GM12878 (cell line): ENCODE measurements at regions not wholly inside any gene's neighbourhood (a gene's known extent, or its start where the extent isn't known, plus 50 kb on each side); places are given as distances from the start of the nearest gene placed in this dataset.

Experiments
- EP300 ChIP-seq, 2 experiments: fragments of 150-350 bp in 1 of 2; IDR thresholded peaks; 2 replicates each; pipeline ENCODE4 v1.6.1; 2011 to 2012; ENCODE audit warnings: low read depth in 2 of 2, low read length in 2 of 2, borderline replicate concordance in 1 of 2, improper control_type of control experiment in 1 of 2, inconsistent platforms in 1 of 2; ENCODE audit not compliant: control insufficient read depth in 1 of 2
- FOS ChIP-seq: IDR thresholded peaks from 3 replicates; pipeline ENCODE4 v1.6.1; 2011; ENCODE audit warnings: borderline replicate concordance; ENCODE audit not compliant: insufficient read length; ENCODE audit errors: extremely low read depth
- JUND ChIP-seq: IDR thresholded peaks from 2 replicates; pipeline ENCODE4 v1.6.1; 2012; ENCODE audit warnings: low read depth, mild to moderate bottlenecking, low read length, improper control_type of control experiment, moderate library complexity
- POLR2A ChIP-seq: IDR thresholded peaks from 2 replicates; pipeline ENCODE4 v1.6.1; 2011; ENCODE audit warnings: low read depth, mild to moderate bottlenecking, low read length
- SIN3A ChIP-seq: IDR thresholded peaks from 2 replicates; pipeline ENCODE4 v1.6.1; 2012; ENCODE audit warnings: low read depth, low read length, improper control_type of control experiment
- SMARCA5 ChIP-seq: fragments of 450-650 bp; IDR thresholded peaks from 2 replicates; pipeline ENCODE4 v1.6.1; 2017; ENCODE audit warnings: mild to moderate bottlenecking
- SRF ChIP-seq, 2 experiments: IDR thresholded peaks; 2 replicates each; pipeline ENCODE4 v1.6.1; 2011; ENCODE audit warnings: low read depth in 2 of 2, low read length in 2 of 2, mild to moderate bottlenecking in 1 of 2, moderate library complexity in 1 of 2
- ZBED1 ChIP-seq: IDR thresholded peaks from 2 replicates; pipeline ENCODE4 v1.6.1; 2016; ENCODE audit warnings: borderline replicate concordance
- ZBTB33 ChIP-seq: fragments of 450-650 bp; IDR thresholded peaks from 2 replicates; pipeline ENCODE4 v1.6.1; 2017; ENCODE audit warnings: mild to moderate bottlenecking
- ZNF274 ChIP-seq: IDR thresholded peaks from one replicate; pipeline ENCODE4 v1.8.0; 2011; ENCODE audit not compliant: insufficient read length, insufficient read depth
- TF ChIP-seq, protein P1 (sequence below), 3 experiments: IDR thresholded peaks in 2 of 3; conservative IDR thresholded peaks in 1 of 3; 2 replicates each; pipeline ENCODE4 v1.5.1; 2011; ENCODE audit warnings: low read depth in 3 of 3, low read length in 3 of 3, mild to moderate bottlenecking in 3 of 3, control low read depth in 2 of 3, moderate library complexity in 2 of 3, inconsistent platforms in 1 of 3, mixed read lengths in 1 of 3; ENCODE audit not compliant: control insufficient read depth in 2 of 3, insufficient read depth in 1 of 3; ENCODE audit errors: extremely low read depth in 1 of 3
- TF ChIP-seq, protein P2 (sequence below): IDR thresholded peaks from 2 replicates; pipeline ENCODE4 v1.6.1; 2011; ENCODE audit warnings: borderline replicate concordance, low read depth, mild to moderate bottlenecking, moderate library complexity, mixed read lengths, low read length; ENCODE audit not compliant: insufficient read depth; ENCODE audit errors: extremely low read length
- TF ChIP-seq, protein P3 (sequence below): fragments of 150-350 bp; IDR thresholded peaks from 2 replicates; pipeline ENCODE4 v1.6.1; 2016; ENCODE audit warnings: low read depth, low read length

DNA sequence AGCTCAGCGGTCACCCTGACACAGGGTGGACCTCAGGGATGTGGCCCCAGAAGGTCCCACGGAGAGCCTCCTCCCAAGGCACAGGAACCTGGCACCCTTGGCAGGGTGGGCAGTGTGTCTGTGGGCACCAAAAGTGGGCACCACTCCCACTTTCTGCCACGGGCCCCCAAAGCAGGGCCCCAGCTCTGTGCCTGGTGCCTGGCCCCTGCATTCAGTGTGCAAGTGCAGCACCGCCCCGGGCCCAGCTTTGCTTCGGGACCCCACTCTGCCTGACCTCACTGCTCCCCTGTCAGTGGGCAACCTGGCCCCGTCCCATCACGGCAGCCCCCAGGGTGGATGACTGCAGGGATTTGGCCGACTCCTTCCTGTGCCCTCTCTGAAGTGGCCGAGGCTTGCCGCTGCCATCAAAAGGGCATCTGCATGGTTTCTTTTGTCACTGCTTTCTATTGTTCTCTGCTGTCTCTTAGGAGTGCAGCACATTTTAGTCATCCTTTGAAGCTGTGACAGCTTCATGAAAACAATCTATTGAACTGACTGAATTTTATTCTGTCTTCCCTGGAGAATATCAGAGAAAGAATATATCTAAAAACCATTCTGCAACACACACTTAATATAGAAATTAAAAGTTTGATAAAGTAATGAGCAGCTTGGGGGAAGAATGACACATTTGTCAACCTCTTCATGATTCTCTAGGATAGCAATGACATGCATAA lies 302.4 kb downstream of the FAM47B start:
- TF ChIP-seq, protein P1, sequence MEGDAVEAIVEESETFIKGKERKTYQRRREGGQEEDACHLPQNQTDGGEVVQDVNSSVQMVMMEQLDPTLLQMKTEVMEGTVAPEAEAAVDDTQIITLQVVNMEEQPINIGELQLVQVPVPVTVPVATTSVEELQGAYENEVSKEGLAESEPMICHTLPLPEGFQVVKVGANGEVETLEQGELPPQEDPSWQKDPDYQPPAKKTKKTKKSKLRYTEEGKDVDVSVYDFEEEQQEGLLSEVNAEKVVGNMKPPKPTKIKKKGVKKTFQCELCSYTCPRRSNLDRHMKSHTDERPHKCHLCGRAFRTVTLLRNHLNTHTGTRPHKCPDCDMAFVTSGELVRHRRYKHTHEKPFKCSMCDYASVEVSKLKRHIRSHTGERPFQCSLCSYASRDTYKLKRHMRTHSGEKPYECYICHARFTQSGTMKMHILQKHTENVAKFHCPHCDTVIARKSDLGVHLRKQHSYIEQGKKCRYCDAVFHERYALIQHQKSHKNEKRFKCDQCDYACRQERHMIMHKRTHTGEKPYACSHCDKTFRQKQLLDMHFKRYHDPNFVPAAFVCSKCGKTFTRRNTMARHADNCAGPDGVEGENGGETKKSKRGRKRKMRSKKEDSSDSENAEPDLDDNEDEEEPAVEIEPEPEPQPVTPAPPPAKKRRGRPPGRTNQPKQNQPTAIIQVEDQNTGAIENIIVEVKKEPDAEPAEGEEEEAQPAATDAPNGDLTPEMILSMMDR (IDR thresholded peaks at IDR 0.05 in 2 of 3, conservative IDR thresholded peaks at IDR 0.05 in 1 of 3; ENCODE audit: control insufficient read depth in 2 of 3, extremely low read depth in 1 of 3, insufficient read depth in 1 of 3, low read depth in 3 of 3, low read length in 3 of 3) = no peak
- TF ChIP-seq ZBTB33 = no peak
- no peak for TF ChIP-seq SRF (IDR thresholded peaks at IDR 0.05; ENCODE audit: low read depth in 2 of 2, low read length in 2 of 2)
- TF ChIP-seq POLR2A = no peak
- no peak for TF ChIP-seq ZBED1
- TF ChIP-seq, protein P2, sequence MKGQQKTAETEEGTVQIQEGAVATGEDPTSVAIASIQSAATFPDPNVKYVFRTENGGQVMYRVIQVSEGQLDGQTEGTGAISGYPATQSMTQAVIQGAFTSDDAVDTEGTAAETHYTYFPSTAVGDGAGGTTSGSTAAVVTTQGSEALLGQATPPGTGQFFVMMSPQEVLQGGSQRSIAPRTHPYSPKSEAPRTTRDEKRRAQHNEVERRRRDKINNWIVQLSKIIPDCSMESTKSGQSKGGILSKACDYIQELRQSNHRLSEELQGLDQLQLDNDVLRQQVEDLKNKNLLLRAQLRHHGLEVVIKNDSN = no peak
- TF ChIP-seq, protein P3, sequence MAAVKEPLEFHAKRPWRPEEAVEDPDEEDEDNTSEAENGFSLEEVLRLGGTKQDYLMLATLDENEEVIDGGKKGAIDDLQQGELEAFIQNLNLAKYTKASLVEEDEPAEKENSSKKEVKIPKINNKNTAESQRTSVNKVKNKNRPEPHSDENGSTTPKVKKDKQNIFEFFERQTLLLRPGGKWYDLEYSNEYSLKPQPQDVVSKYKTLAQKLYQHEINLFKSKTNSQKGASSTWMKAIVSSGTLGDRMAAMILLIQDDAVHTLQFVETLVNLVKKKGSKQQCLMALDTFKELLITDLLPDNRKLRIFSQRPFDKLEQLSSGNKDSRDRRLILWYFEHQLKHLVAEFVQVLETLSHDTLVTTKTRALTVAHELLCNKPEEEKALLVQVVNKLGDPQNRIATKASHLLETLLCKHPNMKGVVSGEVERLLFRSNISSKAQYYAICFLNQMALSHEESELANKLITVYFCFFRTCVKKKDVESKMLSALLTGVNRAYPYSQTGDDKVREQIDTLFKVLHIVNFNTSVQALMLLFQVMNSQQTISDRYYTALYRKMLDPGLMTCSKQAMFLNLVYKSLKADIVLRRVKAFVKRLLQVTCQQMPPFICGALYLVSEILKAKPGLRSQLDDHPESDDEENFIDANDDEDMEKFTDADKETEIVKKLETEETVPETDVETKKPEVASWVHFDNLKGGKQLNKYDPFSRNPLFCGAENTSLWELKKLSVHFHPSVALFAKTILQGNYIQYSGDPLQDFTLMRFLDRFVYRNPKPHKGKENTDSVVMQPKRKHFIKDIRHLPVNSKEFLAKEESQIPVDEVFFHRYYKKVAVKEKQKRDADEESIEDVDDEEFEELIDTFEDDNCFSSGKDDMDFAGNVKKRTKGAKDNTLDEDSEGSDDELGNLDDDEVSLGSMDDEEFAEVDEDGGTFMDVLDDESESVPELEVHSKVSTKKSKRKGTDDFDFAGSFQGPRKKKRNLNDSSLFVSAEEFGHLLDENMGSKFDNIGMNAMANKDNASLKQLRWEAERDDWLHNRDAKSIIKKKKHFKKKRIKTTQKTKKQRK = no peak
- no peak for TF ChIP-seq SIN3A
- no peak for TF ChIP-seq JUND
- TF ChIP-seq FOS = no peak
- no peak for TF ChIP-seq SMARCA5
- TF ChIP-seq ZNF274 = no peak
- no peak for TF ChIP-seq EP300 (IDR thresholded peaks at IDR 0.05; ENCODE audit: borderline replicate concordance in 1 of 2, control insufficient read depth in 1 of 2, low read depth in 2 of 2, low read length in 2 of 2)
